ENCODE measurements at regions not wholly inside any gene's neighbourhood (a gene's known extent, or its start where the extent isn't known, plus 50 kb on each side); places are given as distances from the start of the nearest gene placed in this dataset.
A peak's percentile ranks its signal among the peaks of the same experiment; 100 is the strongest.

DNA sequence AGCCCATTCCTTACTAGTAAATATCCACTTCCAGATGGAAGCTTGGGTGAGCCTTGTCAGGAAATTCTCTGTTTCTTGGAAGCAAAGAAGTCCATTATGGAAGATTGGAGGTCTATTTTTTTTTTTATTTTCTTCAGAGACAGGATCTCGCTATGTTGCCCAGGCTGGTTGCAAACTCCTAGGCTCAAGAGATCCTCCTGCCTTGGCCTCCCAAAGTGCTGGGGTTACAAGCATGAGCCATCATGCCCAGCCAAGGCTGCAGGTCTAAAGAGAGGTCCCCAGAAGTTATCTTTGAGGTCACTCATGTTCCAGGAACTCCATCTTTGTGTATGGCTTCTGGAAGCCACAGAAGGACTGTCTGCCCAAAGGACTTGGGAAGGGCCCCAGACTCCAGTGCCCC is 255.3 kb downstream of the LY86 start:
- 91 to 98% (median 92%) methylated on average over 1 of the region's 1 CpG for WGBS, 3 donors
- Histone ChIP-seq H3K9me3 (ENCODE audit: control insufficient read depth in 2 of 2, insufficient read depth in 1 of 2, low read depth in 1 of 2, low read length in 1 of 2) (peaks cover 0 to 7% of the 10 kb centered on the region in 2 donors), H3K27ac (ENCODE audit: low read depth in 1 of 3, low read length in 2 of 3) (no peak overlapping the region), H3K27me3 (ENCODE audit: control insufficient read depth in 3 of 3, insufficient read depth in 3 of 3, low read length in 3 of 3) (no peaks in the 10 kb centered on the region), H3K4me1 (ENCODE audit: control insufficient read depth in 3 of 3, insufficient read depth in 2 of 3, low read depth in 1 of 3, low read length in 2 of 3) (peaks cover 0 to 7% (median 0%) of the 10 kb centered on the region in 3 donors), H3K4me3 (ENCODE audit: low read depth in 1 of 3, low read length in 3 of 3) (no peak overlapping the region), H3K36me3 (ENCODE audit: control insufficient read depth in 3 of 3, insufficient read depth in 2 of 3, low read depth in 1 of 3, low read length in 3 of 3) (no peaks in the 10 kb centered on the region)
- no peak for FAIRE-seq
- no peak for DNase-seq

DNA sequence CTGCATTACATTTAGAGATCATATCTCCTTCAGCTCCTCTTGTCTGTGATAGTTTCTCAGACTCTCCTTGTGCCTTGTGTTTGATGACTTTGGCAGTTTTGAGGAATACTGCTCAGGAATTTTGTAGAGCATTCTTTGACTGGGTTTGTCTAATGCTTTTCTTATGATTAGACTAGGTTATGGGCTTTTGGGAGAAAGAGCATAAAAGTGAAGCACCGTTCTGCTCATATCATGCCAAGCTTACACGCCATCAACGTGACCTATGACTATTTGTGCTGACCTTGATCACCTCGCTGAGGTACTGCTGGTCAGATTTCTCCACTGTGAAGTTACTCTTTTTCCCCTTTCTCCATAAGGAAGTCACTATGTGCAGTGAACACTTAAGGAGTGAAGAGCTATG is 256.0 kb downstream of the LY86 start:
- Histone ChIP-seq H3K36me3 (ENCODE audit: control insufficient read depth in 3 of 3, insufficient read depth in 2 of 3, low read depth in 1 of 3, low read length in 3 of 3) (no peaks in the 10 kb centered on the region), H3K4me3 (ENCODE audit: low read depth in 1 of 3, low read length in 3 of 3) (no peak overlapping the region), H3K4me1 (ENCODE audit: control insufficient read depth in 3 of 3, insufficient read depth in 2 of 3, low read depth in 1 of 3, low read length in 2 of 3) (peaks cover 0 to 7% (median 0%) of the 10 kb centered on the region in 3 donors), H3K9me3 (ENCODE audit: control insufficient read depth in 2 of 2, insufficient read depth in 1 of 2, low read depth in 1 of 2, low read length in 1 of 2) (peaks cover 0 to 7% of the 10 kb centered on the region in 2 donors), H3K27me3 (ENCODE audit: control insufficient read depth in 3 of 3, insufficient read depth in 3 of 3, low read length in 3 of 3) (no peaks in the 10 kb centered on the region), H3K27ac (ENCODE audit: low read depth in 1 of 3, low read length in 2 of 3) (no peak overlapping the region)
- DNase-seq (no peak), FAIRE-seq (no peak)
- 90 to 91% (median 90%) methylated on average over 4 of the region's 4 CpGs for WGBS, 3 donors

DNA sequence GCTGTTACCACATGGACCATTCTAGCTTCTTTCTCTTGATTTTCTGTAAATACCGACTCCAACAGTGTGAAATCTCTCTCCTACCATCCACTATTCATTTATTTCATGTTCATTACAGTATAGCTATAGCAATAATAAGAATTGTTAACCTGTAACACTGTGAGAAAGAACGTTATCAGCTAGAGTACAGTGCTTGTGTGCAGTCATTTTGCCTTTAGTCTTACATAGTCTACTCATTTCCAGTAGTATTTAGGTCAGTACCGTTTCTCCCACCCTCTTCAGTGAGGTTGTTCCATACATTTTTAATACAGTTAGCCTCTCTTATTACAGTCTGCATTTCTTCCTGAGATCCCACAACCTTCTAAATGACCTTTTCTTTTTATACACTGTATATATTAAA is 257.1 kb downstream of the LY86 start:
- DNase-seq (no peak), FAIRE-seq (no peak)
- Histone ChIP-seq H3K4me3 (ENCODE audit: low read depth in 1 of 3, low read length in 3 of 3) (no peak overlapping the region), H3K9me3 (ENCODE audit: control insufficient read depth in 2 of 2, insufficient read depth in 1 of 2, low read depth in 1 of 2, low read length in 1 of 2) (peaks cover 0 to 7% of the 10 kb centered on the region in 2 donors), H3K27ac (ENCODE audit: low read depth in 1 of 3, low read length in 2 of 3) (no peak overlapping the region), H3K4me1 (ENCODE audit: control insufficient read depth in 3 of 3, insufficient read depth in 2 of 3, low read depth in 1 of 3, low read length in 2 of 3) (peaks cover 0 to 7% (median 0%) of the 10 kb centered on the region in 3 donors), H3K27me3 (ENCODE audit: control insufficient read depth in 3 of 3, insufficient read depth in 3 of 3, low read length in 3 of 3) (no peaks in the 10 kb centered on the region), H3K36me3 (ENCODE audit: control insufficient read depth in 3 of 3, insufficient read depth in 2 of 3, low read depth in 1 of 3, low read length in 3 of 3) (no peaks in the 10 kb centered on the region)
- 72 to 94% (median 81%) methylated on average over 3 of the region's 3 CpGs for WGBS, 3 donors

DNA sequence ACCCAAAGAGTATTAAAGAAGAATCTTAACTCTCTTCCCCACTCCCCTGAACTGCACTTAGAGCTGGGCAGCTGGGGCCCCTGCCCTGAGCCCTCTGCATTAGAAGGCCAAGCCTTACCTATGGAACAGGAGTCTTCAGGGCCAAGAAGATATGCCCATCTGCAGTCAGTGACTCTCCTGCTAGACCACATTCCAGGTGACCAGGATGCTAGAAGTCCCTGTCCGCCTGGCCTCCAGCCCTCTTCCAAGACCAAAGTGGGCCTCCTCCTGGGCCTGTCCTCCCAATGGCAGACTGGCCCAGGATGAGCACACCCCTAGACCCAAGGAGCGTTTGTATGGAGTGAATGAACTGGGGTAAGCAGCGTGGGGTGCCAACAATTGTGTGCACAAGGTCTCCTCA is 259.1 kb downstream of the LY86 start:
- no peak for FAIRE-seq
- Histone ChIP-seq H3K27ac (ENCODE audit: low read depth in 1 of 3, low read length in 2 of 3) (no peak overlapping the region), H3K36me3 (ENCODE audit: control insufficient read depth in 3 of 3, insufficient read depth in 2 of 3, low read depth in 1 of 3, low read length in 3 of 3) (no peaks in the 10 kb centered on the region), H3K9me3 (ENCODE audit: control insufficient read depth in 2 of 2, insufficient read depth in 1 of 2, low read depth in 1 of 2, low read length in 1 of 2) (peaks cover 0 to 7% of the 10 kb centered on the region in 2 donors), H3K4me3 (ENCODE audit: low read depth in 1 of 3, low read length in 3 of 3) (no peak overlapping the region), H3K4me1 (ENCODE audit: control insufficient read depth in 3 of 3, insufficient read depth in 2 of 3, low read depth in 1 of 3, low read length in 2 of 3) (peaks cover 0 to 18% (median 0%) of the 10 kb centered on the region in 3 donors), H3K27me3 (ENCODE audit: control insufficient read depth in 3 of 3, insufficient read depth in 3 of 3, low read length in 3 of 3) (no peaks in the 10 kb centered on the region)
- WGBS, 3 donors = 77 to 98% (median 82%) methylated on average over 3 of the region's 3 CpGs
- no peak for DNase-seq

GRCh38 chr6:6851059-6851948 is 256.5 kb upstream of the RREB1 start:
- WGBS, 3 donors = 12 to 44% (median 26%) methylated on average over 9 of the region's 9 CpGs
- Histone ChIP-seq H3K27ac (ENCODE audit: low read depth in 1 of 3, low read length in 2 of 3) (peak overlapping the region; percentile 63 to 89 (median 71)), H3K36me3 (ENCODE audit: control insufficient read depth in 3 of 3, insufficient read depth in 2 of 3, low read depth in 1 of 3, low read length in 3 of 3) (no peaks in the 10 kb centered on the region), H3K27me3 (ENCODE audit: control insufficient read depth in 3 of 3, insufficient read depth in 3 of 3, low read length in 3 of 3) (no peaks in the 10 kb centered on the region), H3K9me3 (ENCODE audit: control insufficient read depth in 2 of 2, insufficient read depth in 1 of 2, low read depth in 1 of 2, low read length in 1 of 2) (no peaks in the 10 kb centered on the region), H3K4me3 (ENCODE audit: low read depth in 1 of 3, low read length in 3 of 3) (no peak overlapping the region), H3K4me1 (ENCODE audit: control insufficient read depth in 3 of 3, insufficient read depth in 2 of 3, low read depth in 1 of 3, low read length in 2 of 3) (peaks cover 0 to 16% (median 3%) of the 10 kb centered on the region in 3 donors)
- FAIRE-seq (no peak), DNase-seq (peak; percentile 74 to 88)

DNA sequence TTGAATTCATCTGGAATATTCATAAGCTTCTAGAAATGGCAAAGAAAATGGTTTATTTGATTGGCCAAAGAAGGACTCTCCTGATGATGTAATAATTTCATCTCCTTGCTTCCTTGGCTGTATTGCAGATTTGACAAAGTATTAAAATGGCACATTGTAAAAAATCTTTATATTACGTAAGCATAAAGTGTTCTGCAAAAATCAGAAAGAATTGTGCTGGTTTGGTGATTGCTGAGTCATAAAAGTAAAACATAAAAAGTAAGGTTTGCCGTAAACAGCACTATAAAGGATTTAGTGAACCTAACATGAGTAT is 255.9 kb upstream of the RREB1 start:
- DNase-seq = no peak
- Histone ChIP-seq H3K4me3 (ENCODE audit: low read depth in 1 of 3, low read length in 3 of 3) (no peak overlapping the region), H3K27me3 (ENCODE audit: control insufficient read depth in 3 of 3, insufficient read depth in 3 of 3, low read length in 3 of 3) (no peaks in the 10 kb centered on the region), H3K4me1 (ENCODE audit: control insufficient read depth in 3 of 3, insufficient read depth in 2 of 3, low read depth in 1 of 3, low read length in 2 of 3) (peaks cover 0 to 22% (median 3%) of the 10 kb centered on the region in 3 donors), H3K36me3 (ENCODE audit: control insufficient read depth in 3 of 3, insufficient read depth in 2 of 3, low read depth in 1 of 3, low read length in 3 of 3) (no peaks in the 10 kb centered on the region), H3K27ac (ENCODE audit: low read depth in 1 of 3, low read length in 2 of 3) (peak overlapping the region; percentile 63 to 89 (median 71)), H3K9me3 (ENCODE audit: control insufficient read depth in 2 of 2, insufficient read depth in 1 of 2, low read depth in 1 of 2, low read length in 1 of 2) (no peaks in the 10 kb centered on the region)
- WGBS, 3 donors = 75 to 80% (median 75%) methylated on average over 2 of the region's 2 CpGs
- no peak for FAIRE-seq

DNA sequence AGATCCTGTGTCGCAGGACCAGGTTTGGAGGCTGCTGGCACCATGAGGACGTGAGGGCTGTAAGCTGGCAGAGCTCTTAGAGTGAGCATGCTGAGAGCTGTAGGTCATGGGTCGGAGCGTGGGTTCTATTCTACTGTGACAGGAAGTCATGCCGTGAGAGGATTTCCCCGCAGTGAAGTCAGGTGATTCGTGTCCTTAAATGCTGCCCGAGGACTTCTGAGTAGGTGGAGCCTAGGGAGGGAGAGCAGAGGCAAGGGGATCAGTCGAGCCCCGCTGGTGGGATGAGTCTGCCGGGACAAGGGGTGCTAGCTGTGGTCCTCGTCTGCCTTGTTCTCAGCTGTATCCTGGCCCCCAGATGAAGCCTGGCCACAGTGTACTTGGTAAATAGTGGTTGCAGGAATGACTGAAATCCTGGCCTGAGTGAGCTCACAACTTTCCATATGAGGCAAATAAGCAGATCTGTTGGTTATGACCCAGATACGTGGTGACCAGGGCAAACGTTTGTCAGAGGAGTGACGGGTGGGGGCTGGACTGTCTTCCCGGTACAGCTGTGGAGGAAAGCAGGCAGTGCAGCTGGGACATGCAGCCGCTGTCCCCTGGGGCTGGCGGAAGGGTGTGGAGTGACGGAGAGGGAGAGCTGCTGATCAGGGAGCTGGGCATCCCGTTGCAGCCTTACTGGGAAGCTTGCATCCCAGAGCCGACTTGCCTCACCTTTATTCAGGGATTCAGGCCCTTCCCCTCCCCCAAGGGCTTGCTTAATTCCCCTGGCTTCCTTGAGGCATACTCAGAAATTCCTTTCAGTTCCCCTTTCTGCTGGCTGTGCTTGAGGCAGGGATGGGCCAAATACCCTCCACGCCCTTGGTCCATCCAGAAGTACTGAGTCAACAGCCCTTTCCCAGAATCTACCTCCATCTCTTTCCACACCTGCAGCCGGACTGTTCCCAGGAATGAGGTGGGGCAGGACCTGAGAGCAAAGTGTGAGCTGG is 250.9 kb upstream of the RREB1 start:
- 9 to 22% (median 14%) methylated on average over 22 to 23 of the region's 23 CpGs for WGBS, 3 donors
- peak; percentile 83 to 97 for DNase-seq
- Histone ChIP-seq H3K36me3 (ENCODE audit: control insufficient read depth in 3 of 3, insufficient read depth in 2 of 3, low read depth in 1 of 3, low read length in 3 of 3) (no peaks in the 10 kb centered on the region), H3K4me3 (ENCODE audit: low read depth in 1 of 3, low read length in 3 of 3) (no peak overlapping the region), H3K27ac (ENCODE audit: low read depth in 1 of 3, low read length in 2 of 3) (peak overlapping the region; percentile 63 to 92 (median 90)), H3K27me3 (ENCODE audit: control insufficient read depth in 3 of 3, insufficient read depth in 3 of 3, low read length in 3 of 3) (no peaks in the 10 kb centered on the region), H3K4me1 (ENCODE audit: control insufficient read depth in 3 of 3, insufficient read depth in 2 of 3, low read depth in 1 of 3, low read length in 2 of 3) (peaks cover 0 to 28% (median 4%) of the 10 kb centered on the region in 3 donors), H3K9me3 (ENCODE audit: control insufficient read depth in 2 of 2, insufficient read depth in 1 of 2, low read depth in 1 of 2, low read length in 1 of 2) (no peaks in the 10 kb centered on the region)
- FAIRE-seq = no peak

GRCh38 chr6:6857528-6857927 is 250.2 kb upstream of the RREB1 start:
- FAIRE-seq = no peak
- H3K4me1 ChIP-seq (ENCODE audit: control insufficient read depth in 3 of 3, insufficient read depth in 2 of 3, low read depth in 1 of 3, low read length in 2 of 3) = peaks cover 0 to 35% (median 4%) of the 10 kb centered on the region in 3 donors
- 24 to 58% (median 44%) methylated on average over 5 of the region's 5 CpGs for WGBS, 3 donors
- H3K36me3 ChIP-seq (ENCODE audit: control insufficient read depth in 3 of 3, insufficient read depth in 2 of 3, low read depth in 1 of 3, low read length in 3 of 3) = no peaks in the 10 kb centered on the region
- no peak overlapping the region for H3K4me3 ChIP-seq (ENCODE audit: low read depth in 1 of 3, low read length in 3 of 3)
- DNase-seq = no peak
- H3K27ac ChIP-seq (ENCODE audit: low read depth in 1 of 3, low read length in 2 of 3) = peak overlapping the region; percentile 38 to 92 (median 83)
- no peaks in the 10 kb centered on the region for H3K27me3 ChIP-seq (ENCODE audit: control insufficient read depth in 3 of 3, insufficient read depth in 3 of 3, low read length in 3 of 3)
- no peaks in the 10 kb centered on the region for H3K9me3 ChIP-seq (ENCODE audit: control insufficient read depth in 2 of 2, insufficient read depth in 1 of 2, low read depth in 1 of 2, low read length in 1 of 2)

Data from small intestine (tissue), 7 donors.